Endothelial cell of umbilical vein (primary cell): ENCODE measurements at regions not wholly inside any gene's neighbourhood (a gene's known extent, or its start where the extent isn't known, plus 50 kb on each side); places are given as distances from the start of the nearest gene placed in this dataset.

Source experiments
- CTCF ChIP-seq, 2 donors: IDR thresholded peaks; 1 replicate in 1 of 2; 2 replicates in 1 of 2; pipeline ENCODE4 v1.5.1; 2011; ENCODE audit warnings: low read length in 2 of 2, mild to moderate bottlenecking in 2 of 2, moderate library complexity in 2 of 2, control low read depth in 1 of 2, inconsistent platforms in 1 of 2, low read depth in 1 of 2; ENCODE audit not compliant: insufficient read depth in 1 of 2; ENCODE audit errors: extremely low read depth in 1 of 2
- EZH2 ChIP-seq: IDR thresholded peaks from 2 replicates; pipeline ENCODE4 v1.6.1; 2012; ENCODE audit warnings: borderline replicate concordance, low read depth, mild to moderate bottlenecking, moderate library complexity, low read length, inconsistent platforms; ENCODE audit not compliant: severe bottlenecking
- GATA2 ChIP-seq: IDR thresholded peaks from 2 replicates; pipeline ENCODE4 v1.7.0; 2011; ENCODE audit warnings: low read depth, mild to moderate bottlenecking, moderate library complexity, mixed read lengths, low read length; ENCODE audit not compliant: insufficient read length, insufficient read depth
- MYC ChIP-seq: IDR thresholded peaks from one replicate; pipeline ENCODE4 v1.6.1; 2011; ENCODE audit warnings: mild to moderate bottlenecking, low read depth, low read length
- POLR2A ChIP-seq: IDR thresholded peaks from 2 replicates; pipeline ENCODE4 v1.6.1; 2012; ENCODE audit warnings: low read depth, mild to moderate bottlenecking, control low read depth, low read length
- POLR2AphosphoS5 ChIP-seq: IDR thresholded peaks from 2 replicates; pipeline ENCODE4 v1.6.1; 2012; ENCODE audit warnings: low read depth, mild to moderate bottlenecking, control low read depth, low read length, moderate library complexity; ENCODE audit not compliant: insufficient read depth
- TF ChIP-seq, protein P1 (sequence below): IDR thresholded peaks from 2 replicates; pipeline ENCODE4 v1.6.1; 2011; ENCODE audit not compliant: insufficient read depth, insufficient read length

GRCh38 chr20:56952258-56953047 lies 314.0 kb downstream of the BMP7 start:
- no peak for TF ChIP-seq MYC
- TF ChIP-seq EZH2 = no peak
- no peak for TF ChIP-seq POLR2A
- no peak for TF ChIP-seq CTCF (IDR thresholded peaks at IDR 0.05; ENCODE audit: extremely low read depth in 1 of 2, insufficient read depth in 1 of 2, low read depth in 1 of 2, low read length in 2 of 2)
- TF ChIP-seq, protein P1, sequence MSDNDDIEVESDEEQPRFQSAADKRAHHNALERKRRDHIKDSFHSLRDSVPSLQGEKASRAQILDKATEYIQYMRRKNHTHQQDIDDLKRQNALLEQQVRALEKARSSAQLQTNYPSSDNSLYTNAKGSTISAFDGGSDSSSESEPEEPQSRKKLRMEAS = no peak
- no peak for TF ChIP-seq POLR2AphosphoS5
- no peak for TF ChIP-seq GATA2
